GM12872 (cell line): ENCODE measurements at regions not wholly inside any gene's neighbourhood (a gene's known extent, or its start where the extent isn't known, plus 50 kb on each side); places are given as distances from the start of the nearest gene placed in this dataset.

Source experiments
- CTCF ChIP-seq: IDR thresholded peaks from 3 replicates; pipeline ENCODE4 v1.5.1; 2011; ENCODE audit warnings: low read depth, mild to moderate bottlenecking, low read length, moderate library complexity; ENCODE audit not compliant: insufficient read depth

GRCh38 chr6:137658287-137658686 lies 164.1 kb upstream of the OLIG3 start:
- no peak for TF ChIP-seq CTCF

- no peak for TF ChIP-seq CTCF
These were observed 165.7 kb upstream of the OLIG3 start for GRCh38 chr6:137659871-137660270.

GRCh38 chr6:137660296-137660731 lies 166.1 kb upstream of the OLIG3 start:
- no peak for TF ChIP-seq CTCF

- TF ChIP-seq CTCF: peak; percentile 76
These were observed 167.4 kb upstream of the OLIG3 start for GRCh38 chr6:137661601-137662000.

- no peak for TF ChIP-seq CTCF
These were observed 170.0 kb upstream of the OLIG3 start for GRCh38 chr6:137664183-137664582.

- TF ChIP-seq CTCF: no peak
These were observed 171.2 kb upstream of the OLIG3 start for GRCh38 chr6:137665342-137665934.

GRCh38 chr6:137666202-137666774 lies 172.1 kb upstream of the OLIG3 start:
- no peak for TF ChIP-seq CTCF
